Ovary (tissue), 7 donors: ENCODE measurements at regions not wholly inside any gene's neighbourhood (a gene's known extent, or its start where the extent isn't known, plus 50 kb on each side); places are given as distances from the start of the nearest gene placed in this dataset.

Source experiments
- DNase-seq, 5 donors: peaks; one replicate each; pipeline ENCODE4 v3.0.0-alpha.2; 2019 to 2020
- H3K27ac ChIP-seq, 2 donors: fragments of 200-600 bp; one replicate each; pipeline versions ENCODE4 v1.5.1 to v1.8.0; 2019 to 2022
- H3K27me3 ChIP-seq: fragments of 200-600 bp; one replicate; pipeline ENCODE4 v1.8.0; 2022
- H3K36me3 ChIP-seq: fragments of 200-600 bp; sonication (generic); one replicate; pipeline ENCODE4 v1.5.1; 2019
- H3K4me1 ChIP-seq: one replicate; pipeline ENCODE4 v1.8.1; 2013; ENCODE audit warnings: mild to moderate bottlenecking, moderate library complexity; ENCODE audit not compliant: insufficient read depth
- H3K4me3 ChIP-seq: fragments of 200-600 bp; sonication (generic); one replicate; pipeline ENCODE4 v1.5.1; 2017
- H3K9me3 ChIP-seq, 2 donors: fragments of 200-600 bp in 1 of 2; sonication (generic) in 1 of 2; one replicate each; pipeline versions ENCODE4 v1.5.1 to v1.8.1; 2013 to 2019; ENCODE audit warnings: mild to moderate bottlenecking in 1 of 2, moderate library complexity in 1 of 2
- EP300 ChIP-seq: sonication (generic); formaldehyde crosslinking; IDR thresholded peaks from one replicate; pipeline ENCODE4 v1.6.1; 2017; ENCODE audit warnings: antibody characterized with exemption
- POLR2A ChIP-seq: fragments of 450-650 bp; IDR thresholded peaks from one replicate; pipeline ENCODE4 v1.6.1; 2017; ENCODE audit warnings: antibody characterized with exemption, mild to moderate bottlenecking, moderate library complexity
- WGBS, 3 donors: extraction: QIAGEN DNeasy Blood & Tissue Kit in 1 of 3; methylation state at CpG; one replicate each; pipeline versions ENCODE4 v1.1.5 to v1.1.7; 2013 to 2017; 5-methylcytosine and 5-hydroxymethylcytosine counted together
- intact Hi-C, 4 donors: fragments of 100-400 bp; cut with DNase I; formaldehyde crosslinking; loops; one replicate each; pipeline versions ENCODE4 v1.11.0 to v1.15.1; 2022 to 2023
- TF ChIP-seq, protein P1 (sequence below), 3 donors: fragments of 450-650 bp in 2 of 3; fragments of 200-600 bp in 1 of 3; IDR thresholded peaks; one replicate each; pipeline versions ENCODE4 v1.5.1 to v1.8.0; 2016 to 2022; ENCODE audit warnings: antibody characterized with exemption in 3 of 3, mild to moderate bottlenecking in 1 of 3
- donor health status: DM: no; HTN: no; CAD: no; lungs with moderate emphysema.
- donor health status: DM: no; HTN: no; CAD: no.
- donor health status: Bipolar disorder and iron deficiency.
- donor health status: DM: no; HTN: no; CAD: no.
- donor health status: DM: yes; HTN: yes; CAD: no.

DNA sequence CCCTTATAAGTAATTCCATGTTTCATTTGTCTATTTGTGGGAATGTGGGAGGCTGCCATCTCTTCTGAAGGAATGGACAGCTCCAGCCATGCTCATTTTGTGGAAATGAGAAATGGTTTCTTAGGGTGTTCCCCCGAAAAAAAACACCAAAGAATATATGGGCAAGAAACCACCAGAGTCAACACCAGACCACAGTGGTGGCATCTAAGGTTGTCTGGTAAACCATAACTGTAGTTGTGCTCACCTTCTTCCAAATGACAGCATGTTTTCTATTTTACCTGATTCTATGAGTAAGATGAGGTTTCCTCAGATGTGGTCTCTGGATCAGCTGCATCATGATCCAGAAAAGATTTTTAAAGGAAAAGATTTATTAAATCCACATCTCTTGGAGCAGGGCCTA is 217.0 kb upstream of the C2CD4B start:
- intact Hi-C loops, result no loop called here
- WGBS, 3 donors, result 81 to 89% (median 88%) methylated on average over 1 of the region's 1 CpG

DNA sequence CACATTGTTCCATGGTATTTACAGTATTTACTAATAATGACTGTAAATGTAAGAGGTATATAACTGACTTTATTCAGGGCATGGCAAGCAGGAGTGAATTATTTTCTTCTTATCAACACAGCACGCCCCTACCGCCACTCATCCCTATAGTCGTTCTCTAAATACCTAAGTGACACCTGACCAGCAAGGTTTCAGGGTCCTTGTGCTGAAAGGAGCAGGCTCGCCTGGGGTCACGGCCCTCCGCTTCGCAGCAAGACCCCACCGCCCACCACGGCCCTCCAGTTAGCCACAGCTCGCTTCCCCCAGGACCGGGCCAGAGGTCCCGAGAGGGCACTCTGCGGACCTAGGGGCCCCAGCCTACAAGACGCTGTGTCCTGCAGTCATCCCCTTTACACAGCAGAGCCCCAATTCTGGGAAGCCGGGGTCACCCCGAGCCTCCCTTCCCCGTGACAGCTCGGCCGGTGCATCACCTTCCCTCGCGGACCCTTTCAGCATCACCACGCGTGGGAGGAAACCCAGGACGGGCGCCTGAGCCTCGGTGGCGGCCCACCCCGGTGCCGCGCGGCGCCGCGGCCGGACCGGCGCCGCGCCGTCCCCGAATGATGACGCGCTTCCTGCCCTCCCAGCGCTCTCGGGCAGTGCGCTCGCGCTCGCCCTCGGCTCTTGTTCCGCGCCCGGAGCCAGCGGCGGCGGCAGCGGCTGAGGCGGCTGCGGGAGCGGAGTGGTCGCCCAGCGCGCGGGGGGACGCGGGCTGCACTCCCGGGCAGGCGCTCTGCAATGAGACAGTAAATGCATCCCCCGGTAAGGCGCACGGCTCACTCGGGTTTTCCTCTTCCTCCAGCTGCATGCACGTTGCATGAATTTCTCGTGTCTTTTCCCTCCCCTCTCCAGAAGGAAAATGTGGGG is 225.1 kb upstream of the C2CD4B start, which contains the start of gene TLN2:
Gene TLN2, plus strand, starts transcription at position 666 of the 906 bp plus-strand sequence.
- peak within 1 kb of the TSS; percentile 66 for H3K4me3 ChIP-seq
- DNase-seq, result peak; percentile 62 to 83 (median 73)
- WGBS, 3 donors, result 0% methylated on average over 55 to 74 of the region's 74 CpGs
- intact Hi-C loops, result loop anchor here in 2 of 4 donors (5.0 to 10.0 kb wide), 3 partner anchors 155 to 355 kb away; no protein-coding TSS in a partner anchor
- H3K27ac ChIP-seq, result peak within 1 kb of the TSS; percentile 42 to 82
- H3K36me3 ChIP-seq, result no peaks in the 10 kb centered on the region
- TF ChIP-seq EP300, result no peak
- peak; percentile 50 for TF ChIP-seq POLR2A
- TF ChIP-seq, protein P1, sequence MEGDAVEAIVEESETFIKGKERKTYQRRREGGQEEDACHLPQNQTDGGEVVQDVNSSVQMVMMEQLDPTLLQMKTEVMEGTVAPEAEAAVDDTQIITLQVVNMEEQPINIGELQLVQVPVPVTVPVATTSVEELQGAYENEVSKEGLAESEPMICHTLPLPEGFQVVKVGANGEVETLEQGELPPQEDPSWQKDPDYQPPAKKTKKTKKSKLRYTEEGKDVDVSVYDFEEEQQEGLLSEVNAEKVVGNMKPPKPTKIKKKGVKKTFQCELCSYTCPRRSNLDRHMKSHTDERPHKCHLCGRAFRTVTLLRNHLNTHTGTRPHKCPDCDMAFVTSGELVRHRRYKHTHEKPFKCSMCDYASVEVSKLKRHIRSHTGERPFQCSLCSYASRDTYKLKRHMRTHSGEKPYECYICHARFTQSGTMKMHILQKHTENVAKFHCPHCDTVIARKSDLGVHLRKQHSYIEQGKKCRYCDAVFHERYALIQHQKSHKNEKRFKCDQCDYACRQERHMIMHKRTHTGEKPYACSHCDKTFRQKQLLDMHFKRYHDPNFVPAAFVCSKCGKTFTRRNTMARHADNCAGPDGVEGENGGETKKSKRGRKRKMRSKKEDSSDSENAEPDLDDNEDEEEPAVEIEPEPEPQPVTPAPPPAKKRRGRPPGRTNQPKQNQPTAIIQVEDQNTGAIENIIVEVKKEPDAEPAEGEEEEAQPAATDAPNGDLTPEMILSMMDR (IDR thresholded peaks at IDR 0.05), result peak in 1 of 3 donors; percentile 5
- H3K27me3 ChIP-seq, result no peaks in the 10 kb centered on the region
- peaks cover 3% of the 10 kb centered on the region for H3K4me1 ChIP-seq
- no peaks in the 10 kb centered on the region for H3K9me3 ChIP-seq

More for the DNA sequence above, 217.0 kb upstream of the C2CD4B start:
- Histone ChIP-seq H3K27ac (no peak overlapping the region), H3K4me1 (no peaks in the 10 kb centered on the region), H3K27me3 (no peaks in the 10 kb centered on the region), H3K4me3 (no peak overlapping the region), H3K36me3 (no peaks in the 10 kb centered on the region), H3K9me3 (no peaks in the 10 kb centered on the region)
- no peak for TF ChIP-seq EP300
- TF ChIP-seq, protein P1 (IDR thresholded peaks at IDR 0.05), result no peak
- no peak for TF ChIP-seq POLR2A
- DNase-seq, result no peak

DNA sequence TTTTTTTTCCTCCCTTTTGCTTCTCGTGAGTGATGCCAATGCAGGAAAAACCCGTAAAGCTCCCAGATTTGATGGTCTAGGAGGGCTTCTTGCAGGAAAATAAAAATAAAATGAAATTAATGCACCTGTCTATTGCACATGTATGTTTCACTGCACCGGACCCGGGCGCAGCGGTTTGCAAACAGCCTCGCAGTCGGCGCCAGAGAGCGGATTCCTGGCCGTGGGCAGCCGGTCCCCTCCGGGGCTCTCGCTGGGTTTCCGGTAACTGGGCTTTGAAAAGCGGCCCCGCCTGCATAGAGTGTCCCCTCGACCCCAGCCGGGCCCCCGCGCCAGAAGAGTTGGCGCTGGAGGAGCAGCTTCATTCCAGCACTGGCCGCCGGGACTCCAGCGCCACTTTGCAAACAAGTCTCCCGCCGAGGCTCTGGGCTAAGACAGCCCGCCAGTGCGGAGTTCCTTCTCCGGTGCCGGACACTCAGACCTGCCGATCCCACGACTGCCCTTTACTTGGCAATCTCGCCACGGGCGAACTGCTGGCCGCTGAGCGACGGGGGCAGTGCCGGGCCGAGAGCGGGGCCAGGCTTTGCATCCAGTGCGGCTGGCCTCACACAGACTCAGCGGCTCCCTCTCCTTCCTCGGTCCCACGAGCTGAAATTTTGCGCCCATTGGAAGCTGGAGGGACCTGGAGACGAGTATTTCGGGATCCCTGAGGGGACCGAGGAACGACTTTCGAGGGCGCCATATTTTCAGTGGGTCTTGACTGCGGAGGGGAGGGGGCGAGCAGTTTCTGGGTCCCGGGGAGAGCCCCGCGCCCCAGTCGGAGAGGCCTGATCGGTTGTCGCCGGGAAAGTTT is 225.9 kb upstream of the C2CD4B start:
- no peaks in the 10 kb centered on the region for H3K36me3 ChIP-seq
- 0% methylated on average over 56 to 62 of the region's 62 CpGs for WGBS, 3 donors
- TF ChIP-seq EP300 (no peak), POLR2A (no peak)
- TF ChIP-seq, protein P1 (IDR thresholded peaks at IDR 0.05), result no peak
- peak overlapping the region; percentile 66 for H3K4me3 ChIP-seq
- peak overlapping the region; percentile 35 to 42 for H3K27ac ChIP-seq
- H3K27me3 ChIP-seq, result no peaks in the 10 kb centered on the region
- peak; percentile 31 to 64 (median 48) for DNase-seq
- H3K9me3 ChIP-seq, result no peaks in the 10 kb centered on the region
- intact Hi-C loops, result loop anchor here in 2 of 4 donors (5.0 to 10.0 kb wide), 3 partner anchors 154 to 354 kb away; no protein-coding TSS in a partner anchor
- peaks cover 3% of the 10 kb centered on the region for H3K4me1 ChIP-seq

DNA sequence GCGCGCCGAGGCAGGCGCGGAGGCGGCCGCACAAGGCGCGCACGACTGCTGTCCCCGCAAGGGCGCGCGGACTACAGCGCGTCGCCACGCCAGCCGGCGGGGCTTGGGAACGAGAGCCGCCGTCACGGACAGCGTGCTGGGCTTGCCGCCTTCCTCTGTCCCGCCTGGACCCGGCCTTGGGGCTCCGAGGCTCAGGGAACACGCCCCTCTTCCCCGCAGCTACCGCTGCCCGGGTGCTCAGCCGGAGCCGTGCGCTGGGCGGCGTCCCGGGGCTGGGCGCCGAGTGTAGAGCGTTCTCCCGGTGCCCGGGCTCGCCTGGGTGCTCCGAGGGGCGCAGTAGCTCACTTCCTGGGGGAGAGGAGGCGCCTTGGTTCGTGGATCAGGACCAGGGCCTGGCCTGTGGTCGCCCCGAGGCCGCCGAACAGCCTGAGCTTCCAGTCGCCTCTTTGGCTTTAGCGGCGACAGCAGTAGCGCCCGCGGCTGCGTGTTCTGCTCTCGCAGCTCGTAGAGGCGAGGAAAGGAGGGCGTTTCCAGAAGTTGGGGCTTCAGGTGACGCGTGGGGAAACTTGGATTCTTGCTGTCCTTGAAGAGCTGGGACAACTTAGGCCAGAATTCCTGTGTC is 226.7 kb upstream of the C2CD4B start:
- Histone ChIP-seq H3K4me1 (peaks cover 3% of the 10 kb centered on the region), H3K4me3 (peak overlapping the region; percentile 66), H3K27me3 (no peaks in the 10 kb centered on the region), H3K9me3 (no peaks in the 10 kb centered on the region), H3K27ac (peak overlapping the region; percentile 35 to 42), H3K36me3 (no peaks in the 10 kb centered on the region)
- TF ChIP-seq, protein P1 (IDR thresholded peaks at IDR 0.05), result peak; percentile 17 to 37 (median 25)
- TF ChIP-seq POLR2A (no peak), EP300 (no peak)
- intact Hi-C loops, result loop anchor here in 2 of 4 donors (5.0 to 10.0 kb wide), 3 partner anchors 153 to 353 kb away; no protein-coding TSS in a partner anchor
- peak; percentile 42 to 80 (median 58) for DNase-seq
- 0% methylated on average over 43 to 66 of the region's 66 CpGs for WGBS, 3 donors
